DMS53 treated with DMSO at 0.1 percent for 48 hours (cell line): ENCODE measurements at regions not wholly inside any gene's neighbourhood (a gene's known extent, or its start where the extent isn't known, plus 50 kb on each side); places are given as distances from the start of the nearest gene placed in this dataset.

Experiments
- DNase-seq: peaks from one replicate; lab custom pipeline; 2025; ENCODE audit not compliant: unreplicated experiment; lab: John Stamatoyannopoulos, UW

- no peak for DNase-seq
Measured at GRCh38 chr10:70966646-70967553, 78.5 kb upstream of the PCBD1 start.

DNA sequence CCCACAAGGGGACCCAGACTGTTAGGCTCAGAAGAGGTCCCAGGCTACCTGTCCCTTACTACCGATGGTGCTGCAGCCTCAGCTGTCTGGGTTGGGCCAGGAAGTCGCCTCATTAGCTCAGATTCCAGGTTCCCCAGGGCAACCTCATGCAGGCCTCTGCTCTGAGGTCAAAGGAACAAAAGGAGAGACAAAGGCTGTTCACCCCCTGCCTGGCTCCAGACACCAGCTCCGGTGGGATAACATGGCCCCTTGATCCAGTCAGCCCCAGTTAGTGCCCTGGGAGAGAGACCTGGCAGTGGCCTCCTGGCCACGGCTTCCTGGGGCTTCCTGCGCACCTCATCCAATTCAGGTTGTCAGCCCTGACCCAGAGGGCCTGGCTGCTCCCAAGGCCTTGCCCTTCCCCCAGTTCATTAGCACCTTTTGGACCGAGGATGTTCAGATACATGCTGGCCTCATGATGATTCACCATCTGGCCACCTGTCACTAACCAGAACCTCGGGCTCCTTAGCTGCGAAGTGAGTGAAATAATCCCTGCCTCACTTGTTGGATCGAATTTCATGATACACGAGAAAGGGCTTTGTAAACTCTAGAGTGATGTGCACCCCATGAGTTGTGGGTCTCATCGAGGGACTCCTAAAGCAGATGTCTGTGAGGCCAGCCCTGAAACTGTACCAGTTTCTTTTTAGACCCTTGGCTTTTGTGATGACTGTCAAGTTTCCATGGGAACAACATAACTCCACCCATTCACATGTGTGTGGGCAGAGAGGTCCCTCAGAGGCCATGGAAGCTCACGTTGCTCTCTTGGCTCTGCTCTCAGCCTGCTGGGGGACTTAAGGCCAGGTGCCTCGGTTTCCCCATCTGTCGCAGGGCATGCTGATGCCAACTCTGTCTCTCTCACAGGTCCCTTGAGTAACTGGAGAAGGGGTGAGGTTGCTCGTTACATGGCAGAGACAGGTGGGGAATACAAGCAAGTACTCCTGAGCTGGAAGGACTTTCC is 79.5 kb upstream of the PCBD1 start:
- peak; percentile 42 for DNase-seq

GRCh38 chr10:70969188-70969587 is 80.8 kb upstream of the PCBD1 start:
- no peak for DNase-seq

DNA sequence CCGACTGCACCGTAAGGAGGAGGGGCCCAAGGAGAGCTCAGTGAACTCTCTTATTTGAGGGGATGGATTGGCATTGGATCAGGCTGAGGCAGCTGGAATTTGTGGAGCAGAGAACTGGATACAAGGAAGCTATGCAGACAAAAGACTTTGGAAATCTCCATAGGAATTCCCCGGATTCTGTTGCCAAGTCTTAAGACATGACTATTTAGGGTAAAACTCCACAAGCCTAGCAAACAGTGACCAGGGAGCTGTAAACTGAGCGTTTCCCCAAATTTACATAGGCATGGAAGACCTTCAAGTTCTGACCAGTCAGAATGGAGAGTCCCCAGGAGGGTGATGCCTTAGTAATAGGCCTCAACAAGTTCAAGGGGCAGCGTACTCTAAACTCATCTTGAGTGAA is 82.5 kb upstream of the PCBD1 start:
- no peak for DNase-seq

GRCh38 chr10:70973275-70973674 is 84.9 kb upstream of the PCBD1 start:
- DNase-seq, result no peak

DNA sequence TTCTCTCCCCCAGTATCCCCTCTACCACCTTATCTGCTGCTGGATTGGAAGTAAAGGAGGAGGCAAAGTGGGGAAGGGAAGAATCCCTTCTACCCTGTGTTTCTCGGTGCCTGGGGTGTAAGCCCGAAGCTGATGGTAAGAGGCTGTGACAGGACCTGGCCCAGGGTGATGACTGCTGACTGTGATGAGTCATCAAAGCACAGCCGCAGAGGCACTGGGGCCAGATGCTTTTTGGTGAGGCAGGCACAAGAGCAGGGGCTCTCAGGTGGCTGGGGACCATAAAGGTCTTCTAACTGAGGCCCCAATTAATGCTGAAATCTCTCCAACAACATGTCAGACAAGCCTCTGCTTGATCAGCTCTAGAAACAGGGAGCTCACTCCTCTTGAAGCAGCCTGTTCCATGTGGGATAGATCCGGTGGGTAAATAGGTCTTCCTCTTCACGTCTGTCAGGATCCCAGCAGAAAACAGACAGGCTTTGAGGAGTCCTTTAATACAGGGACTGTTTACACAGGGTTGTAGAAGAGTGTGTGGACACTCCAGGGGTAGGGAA is 86.1 kb upstream of the PCBD1 start:
- DNase-seq, result no peak

GRCh38 chr10:70974920-70975319 is 86.6 kb upstream of the PCBD1 start:
- no peak for DNase-seq

DNA sequence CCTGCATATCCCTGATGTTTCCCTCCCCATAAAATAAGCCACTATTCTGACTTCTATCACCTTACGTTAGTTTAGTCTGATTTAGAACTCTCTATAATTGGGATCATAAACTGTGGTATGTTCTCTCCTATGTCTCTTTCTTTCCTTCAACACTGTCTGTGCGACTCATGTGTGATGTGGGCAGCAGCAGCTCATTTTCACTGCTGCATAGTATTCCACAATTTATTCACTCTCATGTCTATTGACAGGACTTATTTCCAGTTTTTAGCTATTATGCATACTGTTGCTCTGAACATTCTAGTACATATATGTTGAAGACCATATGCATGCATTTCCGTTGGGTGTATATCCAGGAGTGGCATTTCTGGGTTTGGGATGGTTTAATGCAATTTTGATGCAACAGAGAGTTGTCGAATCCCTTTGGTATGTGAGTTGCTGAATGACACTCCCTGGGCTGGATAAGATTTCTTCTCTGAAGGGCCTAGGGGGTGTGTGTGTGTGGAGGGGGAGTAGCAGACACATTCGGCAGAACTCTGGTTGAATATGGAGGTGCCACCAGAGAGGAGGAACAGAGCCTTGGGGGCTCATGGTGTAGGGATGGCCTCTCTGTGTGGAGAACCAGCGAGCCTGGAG is 87.8 kb upstream of the PCBD1 start:
- DNase-seq, result no peak

DNA sequence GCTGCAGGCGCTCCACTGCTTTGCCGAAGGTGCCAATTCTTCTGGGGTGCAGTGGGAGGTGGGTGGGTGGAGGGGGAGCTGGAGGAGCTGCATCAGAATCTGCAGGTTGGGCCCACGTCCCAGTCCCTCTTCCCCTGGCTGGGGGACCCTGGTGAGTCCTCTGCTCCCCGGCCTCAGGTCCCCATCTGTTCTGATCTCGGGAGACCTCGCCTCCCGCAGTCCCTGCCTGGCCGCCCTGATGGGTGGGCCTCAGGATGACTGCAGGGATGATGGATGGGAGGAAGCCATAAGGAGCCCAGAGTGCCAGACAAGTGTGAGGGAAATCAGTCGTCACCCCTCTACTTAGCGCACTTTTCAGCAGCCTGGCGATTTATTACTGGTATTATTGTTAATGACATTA is 89.3 kb upstream of the PCBD1 start:
- DNase-seq, result no peak

- no peak for DNase-seq
Measured at GRCh38 chr10:70978181-70978580, 89.8 kb upstream of the PCBD1 start.

- no peak for DNase-seq
Measured at GRCh38 chr10:70978816-70979480, 90.6 kb upstream of the PCBD1 start.

DNA sequence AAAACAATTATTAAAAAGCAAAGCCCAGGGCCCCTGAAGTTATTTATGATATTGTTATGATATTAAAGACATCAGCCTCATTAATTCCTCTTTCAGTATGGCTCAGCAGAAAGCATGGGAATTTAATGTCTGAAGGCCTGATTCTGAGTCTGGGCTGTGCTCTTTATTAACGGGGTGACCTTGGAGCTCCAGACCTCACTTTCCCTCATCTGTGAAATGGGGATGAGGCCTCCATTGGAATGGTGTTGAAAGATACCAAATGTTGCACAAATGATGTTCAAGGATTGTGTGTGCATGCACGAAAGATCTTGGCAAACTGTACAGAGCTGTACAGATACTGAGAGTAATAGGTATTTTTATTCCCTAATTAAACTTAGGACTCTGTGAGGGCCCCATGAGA is 92.3 kb upstream of the PCBD1 start:
- no peak for DNase-seq

GRCh38 chr10:70981171-70981836 is 92.9 kb upstream of the PCBD1 start:
- no peak for DNase-seq

DNA sequence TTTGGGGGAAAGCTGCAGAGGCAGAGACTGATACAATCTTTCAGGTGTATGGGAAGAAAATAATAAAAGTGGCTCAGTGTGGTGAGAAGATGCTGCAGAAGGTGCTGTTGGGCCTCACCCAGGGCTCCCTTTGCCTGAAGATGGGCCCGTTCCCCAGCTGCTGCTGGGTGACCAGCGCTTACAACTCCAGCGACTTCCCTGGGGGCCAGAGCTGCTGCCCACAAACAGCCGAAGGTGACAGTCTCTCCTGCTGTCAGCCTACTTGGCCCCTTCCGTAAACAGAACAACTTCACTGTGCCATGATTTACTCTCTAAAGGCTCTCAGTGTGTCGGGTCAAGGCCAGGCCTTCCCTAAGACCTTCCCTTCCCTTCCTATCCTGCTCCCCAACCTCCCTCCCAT is 93.6 kb upstream of the PCBD1 start:
- no peak for DNase-seq

DNA sequence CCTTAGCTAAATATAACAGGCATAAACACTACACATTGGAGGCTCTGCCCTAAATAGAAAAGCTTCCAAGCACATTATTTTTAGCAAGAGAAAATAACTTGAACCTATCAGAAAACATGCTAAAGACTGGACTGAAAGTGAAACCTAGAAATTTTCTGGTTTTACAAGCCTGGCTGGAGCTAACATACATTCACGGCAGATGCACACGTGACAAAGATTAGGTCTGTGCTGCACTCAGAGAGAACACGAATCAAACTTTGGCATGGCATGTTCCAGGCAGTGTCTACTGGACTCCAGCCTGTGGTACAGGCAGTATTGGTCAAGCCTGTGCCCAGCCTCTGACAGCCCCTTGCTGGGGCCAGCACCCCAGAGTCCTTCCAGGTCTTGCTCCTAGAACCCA is 94.1 kb upstream of the PCBD1 start:
- no peak for DNase-seq

DNA sequence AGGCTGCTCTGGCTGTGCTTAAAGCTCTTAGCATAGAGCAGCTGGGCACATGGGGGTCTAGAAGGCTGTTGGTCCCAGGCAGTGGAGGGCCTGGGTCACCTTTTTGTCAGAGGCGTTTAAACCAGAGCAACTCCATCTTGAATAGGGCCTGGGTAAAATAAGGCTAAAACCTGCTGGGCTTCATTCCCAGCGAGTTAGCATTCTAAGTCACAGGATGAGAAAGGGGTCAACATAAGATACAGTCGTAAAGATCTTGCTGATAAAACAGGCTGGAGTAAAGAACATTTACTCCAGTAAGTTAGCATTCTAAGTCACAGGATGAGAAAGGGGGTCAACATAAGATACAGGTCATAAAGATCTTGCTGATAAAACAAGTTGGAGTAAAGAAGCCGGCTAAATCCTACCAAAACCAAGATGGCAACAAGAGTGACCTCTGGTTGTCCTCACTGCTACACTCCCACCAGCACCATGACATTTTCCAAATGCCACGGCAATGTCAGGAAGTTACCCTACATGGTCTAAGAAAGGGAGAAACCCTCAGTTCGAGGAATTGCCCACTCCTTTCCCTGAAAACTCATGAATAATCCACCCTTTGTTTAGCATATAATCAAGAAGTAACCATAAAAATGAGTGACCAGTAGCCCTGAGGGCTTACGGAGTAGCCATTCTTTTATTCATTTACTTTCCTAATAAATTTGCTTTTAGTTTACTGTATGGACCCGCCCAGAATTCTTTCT is 96.8 kb upstream of the PCBD1 start:
- DNase-seq, result no peak

DNA sequence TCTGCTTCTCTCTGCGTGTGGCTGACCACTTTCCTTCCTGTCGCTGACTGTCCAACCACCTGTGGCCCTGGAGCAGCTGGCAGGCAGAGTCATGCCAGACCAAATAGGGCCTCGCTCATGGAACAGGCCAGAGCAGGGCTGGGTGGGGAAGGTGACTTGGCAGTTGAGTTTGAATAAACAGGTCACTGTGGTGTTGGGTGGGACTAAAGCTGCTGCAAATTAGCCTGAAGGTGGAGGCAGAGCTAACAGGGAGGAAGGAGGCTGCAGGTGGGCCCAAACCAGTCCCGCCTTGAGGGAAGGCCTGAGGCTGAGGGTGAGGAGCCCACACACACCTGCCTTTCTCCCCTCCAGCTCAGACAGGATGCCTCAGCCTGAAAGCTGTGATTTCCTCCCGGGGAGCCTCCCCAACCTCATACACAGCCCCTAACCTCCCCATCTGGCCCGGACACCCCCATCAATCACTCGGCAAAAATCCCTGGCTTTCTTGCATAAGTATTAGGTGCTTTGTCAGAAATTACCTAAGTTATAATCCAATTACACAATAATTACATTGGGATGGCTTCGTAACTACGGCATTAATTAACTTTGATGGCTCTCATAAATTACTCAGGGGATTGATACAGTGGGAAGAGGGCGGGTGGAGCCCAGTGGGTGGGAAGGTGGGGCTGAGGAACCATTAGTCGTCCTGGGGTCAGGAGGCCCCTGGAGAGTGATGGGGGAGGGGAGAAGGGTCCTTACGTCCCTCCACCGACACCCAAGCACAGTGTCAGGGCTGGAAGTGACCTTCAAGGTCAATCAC is 97.7 kb upstream of the PCBD1 start:
- DNase-seq, result no peak

DNA sequence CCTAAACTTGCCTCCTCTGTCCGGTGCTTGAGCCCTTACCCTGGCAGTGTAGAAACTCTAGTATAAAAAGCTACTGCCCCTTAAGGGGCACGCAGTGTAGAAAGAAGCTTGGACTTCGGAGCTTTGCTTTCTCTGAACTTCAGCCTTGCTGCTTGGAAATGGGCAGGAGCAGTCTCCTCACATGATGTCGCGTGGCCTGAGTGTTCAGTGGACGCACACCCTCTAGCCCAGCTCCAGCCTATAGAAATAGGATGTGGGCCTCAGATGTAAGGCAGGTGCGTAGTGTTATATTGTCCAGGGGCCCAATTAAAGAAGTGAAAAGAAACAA is 98.2 kb upstream of the PCBD1 start:
- DNase-seq, result no peak
